ENCODE measurements at regions not wholly inside any gene's neighbourhood (a gene's known extent, or its start where the extent isn't known, plus 50 kb on each side); places are given as distances from the start of the nearest gene placed in this dataset.
"Not testable (repeated sequence)": the region's sequence is repeated elsewhere in the genome, so short reads cannot be mapped to it uniquely, and the experiment has no call there.

DNA sequence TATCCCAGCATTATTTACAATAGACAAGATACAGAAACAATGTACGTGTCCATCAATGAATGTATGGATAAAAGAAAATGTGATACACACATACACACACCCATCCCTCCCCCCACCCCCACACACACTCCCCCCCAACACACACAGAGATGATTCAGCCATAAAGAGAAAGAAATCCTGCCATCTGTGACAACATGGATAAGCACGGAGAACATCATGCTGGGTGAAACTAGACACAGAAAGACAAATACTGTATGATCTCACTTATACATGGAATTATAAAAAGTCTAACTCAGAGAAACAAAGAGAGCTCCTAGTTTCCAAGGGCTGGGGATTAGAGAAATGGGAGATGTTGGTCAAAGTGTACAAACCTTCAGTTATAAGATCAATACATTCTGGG, 104.8 kb upstream of the LY86 start:
- DNase-seq = no peak

DNA sequence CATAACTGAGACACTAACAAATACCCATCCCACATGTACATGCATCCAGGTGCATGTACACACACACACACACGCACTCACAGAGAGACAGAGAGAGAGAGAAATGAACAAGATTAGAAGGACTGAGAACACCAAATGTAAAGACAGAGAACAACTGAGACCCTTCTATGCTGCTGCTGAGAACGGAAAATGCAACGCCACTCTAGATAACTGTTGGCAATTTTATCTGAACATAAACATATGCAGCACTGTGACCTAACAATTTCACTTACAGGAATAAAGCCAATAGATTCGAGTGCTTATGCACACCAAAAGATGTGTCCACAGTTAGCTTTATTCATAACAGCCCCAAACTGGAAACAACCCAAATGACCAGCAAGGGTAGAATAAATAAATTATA, 103.8 kb upstream of the LY86 start:
- no peak for DNase-seq

DNA sequence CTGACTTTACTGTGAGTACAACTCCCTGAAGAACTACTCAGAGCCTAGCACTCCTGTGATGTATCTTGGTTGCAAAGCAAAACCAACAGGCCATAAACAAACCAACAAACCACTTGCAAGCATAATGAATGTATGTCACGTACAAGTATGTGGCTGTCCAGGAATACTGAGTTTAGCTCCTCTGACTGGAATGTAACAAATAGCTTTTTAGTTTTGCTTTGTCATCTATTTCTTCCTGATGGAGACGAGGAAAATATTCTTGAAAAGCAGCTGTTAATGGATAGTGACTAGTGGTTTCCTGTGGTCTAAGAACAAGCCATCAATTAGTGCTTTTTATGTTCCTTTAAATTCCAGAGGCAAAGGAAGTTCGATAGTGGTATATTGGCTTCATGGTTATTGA, 101.9 kb upstream of the LY86 start:
- DNase-seq = no peak

DNA sequence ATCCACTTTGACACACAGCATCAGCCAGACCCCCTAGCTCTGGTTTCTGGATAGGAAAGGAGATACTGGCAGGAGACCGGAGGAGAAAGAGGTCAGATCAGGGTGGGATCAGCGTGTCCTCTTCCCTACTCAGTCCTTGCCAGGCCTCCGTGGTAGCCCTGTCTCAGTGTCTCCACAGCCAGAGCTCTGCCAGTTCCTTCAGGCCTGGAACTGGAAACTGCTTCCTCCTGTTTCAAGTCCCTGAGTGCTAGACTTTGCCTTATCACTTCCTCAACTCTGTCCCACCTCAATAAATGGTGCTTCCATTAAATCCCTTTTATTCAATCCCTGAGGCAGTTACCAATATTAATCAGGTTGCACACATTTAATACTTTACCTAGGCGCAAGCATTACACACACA, 96.8 kb upstream of the LY86 start:
- no peak for DNase-seq

DNA sequence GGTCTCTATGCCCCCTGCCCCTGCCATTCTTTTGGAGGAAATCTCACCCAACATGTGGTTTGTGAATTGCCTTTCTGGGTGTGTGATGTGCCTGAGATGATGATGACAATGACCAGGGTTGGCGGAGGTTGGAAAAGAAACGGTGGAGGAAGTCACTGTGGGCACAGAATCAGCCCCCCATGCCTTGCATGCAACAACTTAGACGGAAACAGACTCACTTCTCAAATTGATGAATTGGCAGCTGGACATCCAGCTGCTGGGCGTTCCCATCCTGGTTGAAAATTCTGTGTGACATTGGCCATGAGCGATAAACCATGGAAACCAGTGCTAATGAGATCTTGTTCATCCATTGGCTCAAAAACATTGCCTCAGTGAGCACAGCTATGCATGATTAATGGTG, 95.8 kb upstream of the LY86 start:
- no peak for DNase-seq

DNA sequence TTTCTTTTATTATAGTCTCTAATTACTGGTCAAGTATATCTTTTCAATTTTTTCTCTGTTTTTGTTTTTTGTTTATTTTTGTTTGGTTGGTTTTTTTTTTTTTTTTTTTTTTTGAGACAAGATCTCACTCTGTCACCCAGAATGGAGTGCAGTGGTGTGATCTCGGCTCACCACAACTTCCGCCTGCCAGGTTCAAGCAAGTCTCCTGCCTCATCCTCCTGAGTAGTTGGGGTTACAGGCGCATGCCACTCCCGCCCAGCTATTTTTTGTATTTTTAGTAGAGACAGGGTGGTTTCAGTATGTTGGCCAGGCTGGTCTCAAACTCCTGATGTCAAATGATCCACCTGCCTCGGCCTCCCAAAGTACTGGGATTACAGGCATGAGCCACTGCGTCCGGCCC, 94.4 kb upstream of the LY86 start:
- not testable (repeated sequence) for DNase-seq

DNA sequence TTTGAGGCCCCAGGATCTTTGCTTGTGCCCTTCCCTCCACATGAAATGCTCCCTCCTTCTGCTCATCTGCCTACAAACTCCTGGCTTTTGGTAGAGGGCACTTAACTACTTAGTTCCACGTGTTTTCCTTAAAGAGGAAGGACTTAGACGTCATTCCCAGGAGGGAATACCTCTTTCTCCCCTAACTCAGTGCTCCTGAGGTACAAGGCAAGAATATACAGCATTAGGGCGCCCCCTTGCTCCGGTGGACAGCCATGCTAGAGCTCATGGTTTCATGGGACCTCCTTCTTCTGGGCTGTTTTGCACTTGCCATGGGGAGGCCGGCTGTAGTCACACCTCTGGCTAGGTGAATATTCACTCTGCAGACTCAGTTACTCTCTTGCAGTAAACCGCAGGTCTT, 93.8 kb upstream of the LY86 start:
- DNase-seq = no peak

DNA sequence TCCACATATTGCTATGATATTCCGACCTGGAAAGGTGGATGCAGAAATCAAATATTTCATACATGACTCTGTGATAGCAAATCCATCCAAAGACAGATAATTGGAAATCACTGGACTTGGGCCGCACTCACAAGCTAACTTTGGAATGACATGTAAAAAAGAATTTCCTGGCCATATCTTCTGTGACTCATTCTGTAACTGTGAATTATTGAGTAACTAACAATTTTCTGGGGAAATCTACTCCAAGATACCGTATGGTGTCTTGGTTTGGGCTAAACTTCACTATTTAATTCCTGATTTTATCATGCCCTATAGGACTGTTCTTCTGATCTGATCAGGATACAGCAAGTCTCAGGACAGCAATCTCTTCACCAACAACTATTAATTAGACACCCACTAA, 92.7 kb upstream of the LY86 start:
- no peak for DNase-seq

DNA sequence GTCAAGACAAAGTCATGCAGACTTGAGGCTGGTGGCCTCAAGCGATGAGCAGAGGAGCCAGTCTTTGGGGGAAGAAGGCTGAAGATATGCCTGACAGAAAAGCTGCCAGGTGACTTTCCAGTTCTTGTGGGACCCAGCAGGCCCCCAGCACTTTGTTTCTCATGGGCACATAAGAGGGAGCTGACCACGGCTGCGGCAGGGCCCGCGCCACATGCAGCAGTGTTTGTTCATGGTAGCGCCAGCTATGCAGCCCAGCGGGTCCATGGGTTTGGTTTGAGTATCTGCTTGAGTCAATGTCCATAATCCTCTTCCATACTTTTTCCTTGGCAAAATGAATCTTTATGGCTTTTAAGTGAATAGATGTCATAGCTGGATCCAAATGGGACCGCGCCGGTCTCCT, 91.0 kb upstream of the LY86 start:
- DNase-seq = no peak

DNA sequence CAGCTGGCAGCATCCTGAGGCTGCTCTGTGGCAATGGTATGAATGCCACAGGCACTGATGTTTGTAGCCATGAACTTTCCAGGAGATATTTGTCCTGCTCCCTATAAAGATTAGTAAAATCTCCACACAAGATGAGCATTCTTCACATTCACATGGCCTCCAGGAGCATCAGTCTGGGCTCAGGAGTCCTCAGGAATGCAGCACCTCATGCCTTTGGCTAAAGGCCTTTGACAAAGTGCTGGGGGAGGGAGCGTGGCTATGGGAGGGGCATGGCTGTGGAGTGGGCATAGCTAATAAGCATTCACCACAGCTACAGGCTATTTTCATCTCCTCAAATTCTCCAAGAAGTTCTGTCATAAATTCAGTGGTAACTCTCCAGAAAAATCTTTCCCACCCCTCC, 90.5 kb upstream of the LY86 start:
- DNase-seq = no peak

DNA sequence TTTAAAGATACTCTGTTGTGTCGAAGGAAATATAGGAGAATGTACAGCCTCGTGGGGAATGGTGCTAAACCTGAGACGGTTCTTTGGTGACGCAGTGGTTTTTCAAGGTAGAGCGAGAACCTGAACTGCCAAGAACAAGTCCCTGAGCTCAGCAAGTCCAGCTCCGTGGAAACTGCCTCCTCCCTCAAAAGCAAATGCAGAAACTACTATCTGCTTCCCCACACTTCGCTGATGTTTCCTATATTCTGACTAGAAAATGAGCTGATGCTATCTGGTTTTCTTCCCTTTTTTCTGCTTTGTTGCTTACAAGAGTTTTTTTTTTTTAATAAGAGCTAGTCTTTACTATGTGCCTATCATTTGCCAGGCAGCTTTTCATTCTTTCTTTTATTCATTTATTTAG, 85.3 kb upstream of the LY86 start:
- DNase-seq = no peak

DNA sequence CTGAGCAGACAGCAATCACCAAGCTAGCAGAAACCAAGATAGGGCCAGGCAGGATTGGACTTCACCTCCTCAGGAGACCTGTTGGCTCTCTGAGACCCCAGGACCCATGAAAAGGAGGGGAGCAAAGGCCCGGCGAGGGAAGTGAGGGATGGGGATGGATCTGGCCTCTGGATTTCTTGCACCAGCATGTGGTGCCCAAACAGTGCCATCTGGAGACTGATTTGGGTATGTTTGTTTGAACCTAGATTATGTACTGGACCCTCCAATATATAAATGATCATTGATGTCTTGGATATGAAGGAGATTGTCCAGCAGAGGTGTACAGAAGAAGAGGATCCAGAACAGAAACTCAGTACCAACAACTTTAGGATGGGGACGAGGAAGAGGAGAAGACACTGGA, 83.4 kb upstream of the LY86 start:
- no peak for DNase-seq

DNA sequence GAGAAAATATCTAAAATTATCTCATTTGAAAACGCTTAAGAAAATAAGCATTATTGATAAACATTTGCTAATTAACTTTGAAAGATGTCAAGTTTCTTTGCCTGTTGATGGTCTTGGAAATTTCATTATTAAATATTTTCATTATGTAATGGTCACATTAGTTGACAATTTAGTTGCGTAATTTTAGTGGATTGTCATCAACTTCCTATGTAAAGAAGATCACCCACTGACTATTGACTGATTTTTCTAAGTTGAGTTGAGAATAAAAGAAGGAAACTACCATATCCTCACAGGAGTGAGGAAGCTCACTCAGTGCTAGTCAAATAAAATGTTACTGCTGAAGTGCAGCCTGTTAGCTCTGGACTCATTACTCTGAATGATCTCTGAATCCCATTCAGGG, 79.9 kb upstream of the LY86 start:
- no peak for DNase-seq

DNA sequence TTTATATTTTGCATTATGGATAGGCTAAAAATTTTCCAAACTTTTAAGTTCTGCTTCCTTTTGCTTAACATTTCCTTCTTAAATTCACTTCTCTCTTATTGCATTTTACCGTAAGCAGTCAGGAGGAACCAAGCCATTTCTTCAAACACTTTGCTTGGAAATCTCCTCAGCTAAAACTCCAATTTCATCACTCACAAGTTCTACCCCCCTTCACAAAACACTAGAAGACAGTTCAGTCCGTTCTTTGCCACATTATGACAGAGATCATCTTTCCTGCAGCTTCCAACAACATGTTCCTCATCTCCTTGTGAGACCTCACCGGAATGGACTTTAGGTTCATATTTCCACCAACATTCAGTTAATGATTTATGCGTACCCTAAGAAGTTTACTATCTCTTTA, 79.2 kb upstream of the LY86 start:
- DNase-seq = no peak

DNA sequence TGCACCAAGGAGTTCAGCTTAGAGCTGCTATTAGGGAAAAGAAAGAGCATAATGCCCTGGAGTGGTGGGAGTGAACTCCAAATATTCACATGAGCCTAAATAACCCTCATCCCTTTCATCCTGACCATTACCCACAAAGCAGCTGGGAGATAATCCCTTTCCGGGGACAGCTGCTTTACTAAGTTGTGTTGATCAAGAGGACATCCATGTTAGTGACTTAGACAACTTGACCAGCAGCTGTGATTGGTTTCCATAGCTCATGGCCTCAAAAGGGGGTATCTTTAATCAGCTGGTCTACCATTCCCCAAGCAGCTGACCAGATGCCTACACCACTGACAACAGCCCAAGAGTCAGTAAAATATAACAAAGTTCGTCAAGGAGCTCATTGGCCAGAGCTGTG, 75.8 kb upstream of the LY86 start:
- no peak for DNase-seq

DNA sequence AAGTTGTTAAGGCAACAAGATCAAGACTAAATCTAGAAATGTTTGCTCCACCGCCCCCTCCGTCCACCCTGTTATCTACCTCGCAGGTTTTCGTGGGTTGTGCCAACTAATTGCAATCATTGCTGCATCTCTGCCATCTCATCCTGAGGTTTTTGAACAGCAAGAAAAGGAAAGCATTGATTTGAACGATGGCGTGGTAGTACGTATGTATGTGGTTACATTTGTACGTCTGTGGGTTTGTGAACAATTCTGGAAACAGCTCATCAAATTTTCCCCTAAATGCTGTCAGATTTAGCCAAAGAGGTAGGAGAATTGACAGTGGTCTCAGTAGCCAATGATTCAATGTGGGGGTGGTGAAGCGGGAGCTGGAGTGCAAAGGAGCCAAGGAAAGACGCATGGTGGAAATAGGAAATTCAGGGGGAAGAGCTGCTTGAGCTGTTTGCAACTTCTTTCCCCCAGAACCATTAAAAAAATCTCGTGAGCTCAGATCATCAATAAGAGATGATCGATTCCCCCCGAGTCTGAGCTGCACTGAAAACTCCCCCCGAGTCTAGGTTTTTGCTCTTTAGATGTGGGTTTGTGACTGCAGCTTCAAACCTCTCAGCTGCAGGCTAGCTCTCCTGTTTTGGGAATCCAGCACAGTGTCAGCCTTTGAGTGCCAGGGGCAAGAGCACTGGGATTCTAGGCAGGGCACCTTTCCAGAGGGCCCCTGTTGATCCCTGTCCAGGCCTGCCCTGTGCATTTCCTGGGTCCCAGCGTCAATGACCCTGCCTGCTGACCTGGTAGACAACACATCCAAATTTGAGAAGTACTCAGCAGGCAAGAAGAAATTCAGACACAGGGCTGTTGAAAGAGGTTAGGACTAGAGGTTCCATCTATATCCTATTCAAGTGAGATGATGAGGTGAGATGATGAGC, 72.6 kb upstream of the LY86 start:
- DNase-seq = no peak

DNA sequence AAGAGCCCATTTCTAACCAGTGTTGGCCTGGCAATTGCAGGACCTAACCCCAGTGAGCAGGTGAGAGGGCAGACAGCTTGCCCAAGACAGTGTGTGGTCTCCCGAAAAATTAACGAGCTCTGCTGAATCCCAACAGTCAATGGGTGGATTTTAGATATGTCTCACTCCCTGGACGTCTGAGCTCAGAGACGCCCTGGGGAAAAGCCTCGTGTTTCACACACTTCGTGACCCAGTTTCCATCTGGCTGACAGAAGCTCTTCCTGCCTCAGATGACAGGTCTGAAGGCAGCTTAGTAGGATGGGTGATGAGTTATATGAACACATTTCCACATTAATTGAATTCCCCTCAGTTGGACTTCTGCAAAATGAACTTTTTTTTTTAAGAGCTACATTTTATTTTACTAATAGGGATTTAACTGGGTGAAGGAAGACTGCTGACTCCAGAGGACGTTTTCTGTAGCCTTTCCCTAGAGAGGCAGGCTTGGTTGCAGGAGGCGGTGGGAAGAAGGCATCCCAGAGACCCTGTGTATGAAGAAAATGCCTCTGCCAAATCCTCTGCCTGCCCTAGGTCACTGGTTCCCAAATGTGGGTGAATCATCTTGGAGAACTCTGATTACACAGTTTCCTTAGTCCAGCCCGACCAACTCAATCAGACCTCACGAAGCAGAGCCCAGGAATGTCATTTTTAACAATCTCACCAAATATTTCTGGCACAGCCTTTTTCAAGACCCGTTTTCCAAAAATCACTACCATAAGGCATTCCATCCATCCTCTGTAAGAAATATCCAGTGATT, 71.7 kb upstream of the LY86 start:
- DNase-seq = no peak

DNA sequence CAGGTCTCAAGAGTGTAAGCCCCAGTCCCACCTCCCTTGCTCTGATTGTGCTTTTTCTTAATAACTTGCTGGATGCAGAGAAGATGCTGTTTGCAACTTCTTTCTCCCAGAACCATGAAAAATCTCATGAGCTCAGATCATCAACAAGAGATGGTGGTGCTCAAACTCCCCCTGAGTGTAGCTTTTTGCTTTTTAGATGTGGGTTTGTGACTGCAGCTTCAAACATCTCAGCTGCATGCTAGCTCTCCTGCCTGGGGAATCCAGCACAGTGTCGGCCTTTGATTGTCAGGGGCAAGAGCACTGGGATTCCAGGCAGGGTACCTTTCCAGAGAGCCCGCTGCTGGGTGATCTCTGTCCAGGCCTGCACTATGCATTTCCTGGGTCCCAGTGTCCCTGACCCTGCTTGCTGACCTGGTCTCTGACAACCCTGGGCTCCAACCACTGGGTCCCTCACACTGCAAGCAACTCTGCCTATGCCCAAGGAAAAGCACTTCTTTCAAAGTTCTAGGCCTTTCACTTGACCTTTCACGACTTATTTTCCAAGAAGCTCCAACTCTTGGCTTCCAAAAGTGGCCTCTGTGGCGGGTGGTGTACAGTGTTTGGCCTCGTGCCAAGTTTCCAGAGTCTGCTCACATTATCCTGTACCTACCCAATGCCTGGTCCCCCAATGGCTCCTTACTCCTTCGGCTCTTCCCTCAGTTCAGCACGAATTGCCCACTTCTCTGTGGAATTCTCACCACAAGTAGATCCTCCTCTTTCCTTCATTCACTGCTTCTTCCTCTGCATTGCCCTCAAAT, 69.7 kb upstream of the LY86 start:
- no peak for DNase-seq

DNA sequence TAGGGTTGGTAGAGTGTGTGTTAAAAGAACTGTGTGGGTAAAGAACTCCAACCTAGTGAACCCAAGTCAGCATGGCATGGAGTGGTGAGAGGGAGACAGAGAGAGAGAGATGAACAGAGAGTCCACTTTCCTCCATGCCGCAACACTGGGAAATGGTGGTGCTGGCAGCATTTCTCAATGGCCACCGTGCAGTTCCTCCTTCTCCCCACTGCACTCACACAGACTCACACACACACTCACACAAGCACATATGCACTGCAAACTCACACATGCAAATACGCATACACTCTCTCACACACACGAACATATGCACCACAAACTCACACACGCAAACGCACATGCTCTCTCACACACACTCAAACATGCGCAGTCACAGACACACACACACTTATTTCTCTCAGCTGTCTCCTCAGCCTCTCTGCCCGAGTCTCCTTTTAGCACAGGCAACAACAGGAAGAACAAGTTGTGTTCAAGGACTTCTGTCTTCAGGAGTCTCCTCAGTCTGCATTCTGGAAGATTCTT, 66.5 kb upstream of the LY86 start:
- DNase-seq = no peak

DNA sequence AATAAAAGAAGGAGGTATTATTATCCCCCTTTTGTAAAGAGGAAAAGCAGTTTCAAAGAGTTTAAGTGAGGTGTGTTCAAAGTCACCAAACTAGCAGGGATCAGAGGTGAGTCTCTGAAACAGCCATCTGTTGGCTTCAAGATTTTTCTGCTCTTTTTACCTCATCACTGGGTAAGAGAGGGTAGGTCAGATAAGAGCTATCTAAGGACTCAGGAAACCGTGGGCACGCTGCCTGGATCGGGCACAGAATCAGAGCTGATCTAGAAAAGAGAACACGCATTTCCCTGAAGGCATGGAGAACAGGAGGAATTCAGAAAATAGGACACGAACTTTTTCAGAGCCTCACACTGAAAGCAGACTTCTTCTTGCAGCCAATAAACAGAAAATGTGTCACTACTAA, 65.8 kb upstream of the LY86 start:
- DNase-seq = no peak

DNA sequence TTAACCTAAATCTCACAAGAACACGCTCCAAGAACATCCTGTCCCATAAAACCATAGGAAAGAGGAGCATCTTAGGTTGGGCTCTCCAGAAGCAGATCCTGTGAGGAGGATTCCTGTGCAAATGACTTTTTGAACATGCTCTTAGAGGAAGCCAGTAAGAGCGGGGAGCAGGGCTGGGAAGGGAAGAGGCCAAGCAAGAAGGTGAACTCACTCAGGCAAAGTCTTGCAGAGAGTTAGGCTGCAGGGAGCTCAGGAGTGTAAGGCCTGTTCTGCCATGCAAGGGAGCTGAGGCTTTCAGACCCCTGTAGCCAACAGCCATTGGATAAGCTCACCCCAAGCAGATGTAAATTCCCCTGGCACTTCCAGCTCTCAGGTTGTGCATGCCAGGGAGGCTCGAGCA, 63.6 kb upstream of the LY86 start:
- no peak for DNase-seq

DNA sequence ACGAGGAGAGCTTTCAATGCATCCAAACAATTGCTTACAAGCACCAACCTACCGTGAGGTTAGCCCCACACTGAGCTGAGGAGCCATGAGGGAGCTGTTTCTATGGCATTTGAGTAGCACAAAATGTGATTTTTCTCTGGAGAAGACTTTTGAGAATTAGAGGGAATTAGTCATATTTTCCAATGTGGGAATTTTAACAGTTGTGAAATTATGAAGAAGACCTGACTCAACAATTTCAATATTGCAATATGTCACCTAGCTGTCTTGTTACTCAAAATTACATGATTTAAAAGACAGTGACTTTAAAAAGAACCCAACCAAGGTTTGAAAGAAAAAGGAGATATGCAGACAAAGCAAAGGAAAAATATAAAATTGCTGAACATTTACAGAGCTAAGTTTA, 62.6 kb upstream of the LY86 start:
- no peak for DNase-seq

DNA sequence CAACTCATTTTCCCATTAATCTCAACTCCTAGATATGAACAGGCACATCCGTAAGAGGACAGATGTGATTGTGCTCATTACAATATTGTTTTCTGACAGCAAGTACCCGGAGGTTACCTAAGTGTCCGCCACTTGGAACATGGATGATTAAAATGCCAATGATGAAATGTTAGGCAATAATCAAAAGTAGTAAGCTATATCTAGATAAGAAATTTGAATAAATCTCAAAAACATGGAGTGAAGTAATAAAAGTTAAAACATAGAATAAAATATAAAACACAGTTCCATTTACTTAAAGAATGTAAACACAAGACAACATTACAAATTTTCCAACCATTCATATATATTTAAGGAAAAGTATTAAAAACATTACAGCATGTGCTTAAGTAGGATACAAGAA, 59.2 kb upstream of the LY86 start:
- no peak for DNase-seq

Measured in EL (cell line).